Chondrocyte (in vitro differentiated cells): ENCODE measurements at regions not wholly inside any gene's neighbourhood (a gene's known extent, or its start where the extent isn't known, plus 50 kb on each side); places are given as distances from the start of the nearest gene placed in this dataset.

Experiments used
- DNase-seq: peaks from one replicate; pipeline ENCODE4 v3.0.0; 2021; ENCODE audit warnings: mixed read lengths, low spot score
- H3K27ac Mint-ChIP-seq: one replicate; pipeline ENCODE4 v1.8.0; 2021; ENCODE audit warnings: mild to moderate bottlenecking, moderate library complexity, mixed read lengths; ENCODE audit not compliant: unreplicated experiment
- H3K27me3 Mint-ChIP-seq: 2 replicates; pipeline ENCODE4 v1.8.0; 2021; ENCODE audit warnings: low read depth, mixed read lengths
- H3K36me3 Mint-ChIP-seq: 2 replicates; pipeline ENCODE4 v1.8.0; 2021; ENCODE audit warnings: low read depth, mixed read lengths
- H3K4me1 Mint-ChIP-seq: 2 replicates; pipeline ENCODE4 v1.8.0; 2021; ENCODE audit warnings: low read depth, mild to moderate bottlenecking, mixed read lengths
- H3K4me3 Mint-ChIP-seq: one replicate; pipeline ENCODE4 v1.8.0; 2021; ENCODE audit warnings: mild to moderate bottlenecking, moderate library complexity, mixed read lengths; ENCODE audit not compliant: unreplicated experiment
- H3K9me3 Mint-ChIP-seq: 2 replicates; pipeline ENCODE4 v1.8.0; 2021; ENCODE audit warnings: low read depth, mixed read lengths
- CTCF ChIP-seq: fragments of 200-600 bp; sonication (generic); IDR thresholded peaks from 2 replicates; pipeline ENCODE4 v1.5.0; 2021; ENCODE audit warnings: antibody characterized with exemption, mild to moderate bottlenecking, moderate library complexity

- no peak for TF ChIP-seq CTCF
- no peaks in the 10 kb centered on the region for H3K27me3 Mint-ChIP-seq
- H3K27ac Mint-ChIP-seq: no peak overlapping the region
- H3K36me3 Mint-ChIP-seq: no peaks in the 10 kb centered on the region
- no peak for DNase-seq
- peaks cover 40% of the 10 kb centered on the region for H3K4me1 Mint-ChIP-seq
- no peak overlapping the region for H3K4me3 Mint-ChIP-seq
- H3K9me3 Mint-ChIP-seq: no peaks in the 10 kb centered on the region
These were observed 231.7 kb downstream of the TRIB2 start for GRCh38 chr2:12948231-12948960.

GRCh38 chr2:12948961-12949353, 232.2 kb downstream of the TRIB2 start:
- peaks cover 40% of the 10 kb centered on the region for H3K4me1 Mint-ChIP-seq
- H3K27ac Mint-ChIP-seq: no peak overlapping the region
- H3K4me3 Mint-ChIP-seq: no peak overlapping the region
- no peaks in the 10 kb centered on the region for H3K36me3 Mint-ChIP-seq
- no peaks in the 10 kb centered on the region for H3K9me3 Mint-ChIP-seq
- no peak for TF ChIP-seq CTCF
- DNase-seq: no peak
- H3K27me3 Mint-ChIP-seq: no peaks in the 10 kb centered on the region

GRCh38 chr2:12949406-12949805, 232.7 kb downstream of the TRIB2 start:
- H3K4me3 Mint-ChIP-seq: no peak overlapping the region
- no peak overlapping the region for H3K27ac Mint-ChIP-seq
- peaks cover 40% of the 10 kb centered on the region for H3K4me1 Mint-ChIP-seq
- DNase-seq: no peak
- no peaks in the 10 kb centered on the region for H3K27me3 Mint-ChIP-seq
- H3K36me3 Mint-ChIP-seq: no peaks in the 10 kb centered on the region
- no peaks in the 10 kb centered on the region for H3K9me3 Mint-ChIP-seq
- no peak for TF ChIP-seq CTCF

GRCh38 chr2:12950174-12950573, 233.4 kb downstream of the TRIB2 start:
- Mint-ChIP-seq H3K27me3 (no peaks in the 10 kb centered on the region), H3K27ac (peak overlapping the region; percentile 4), H3K9me3 (no peaks in the 10 kb centered on the region), H3K36me3 (no peaks in the 10 kb centered on the region), H3K4me3 (no peak overlapping the region), H3K4me1 (peaks cover 40% of the 10 kb centered on the region)
- no peak for TF ChIP-seq CTCF
- no peak for DNase-seq

GRCh38 chr2:12950957-12951656, 234.4 kb downstream of the TRIB2 start:
- Mint-ChIP-seq H3K36me3 (no peaks in the 10 kb centered on the region), H3K4me1 (peaks cover 40% of the 10 kb centered on the region), H3K4me3 (peak overlapping the region; percentile 42), H3K9me3 (no peaks in the 10 kb centered on the region), H3K27me3 (no peaks in the 10 kb centered on the region), H3K27ac (peak overlapping the region; percentile 87)
- TF ChIP-seq CTCF: no peak
- DNase-seq: no peak
